GM18511 (cell line): ENCODE measurements at regions not wholly inside any gene's neighbourhood (a gene's known extent, or its start where the extent isn't known, plus 50 kb on each side); places are given as distances from the start of the nearest gene placed in this dataset.
"Not testable (repeated sequence)": the region's sequence is repeated elsewhere in the genome, so short reads cannot be mapped to it uniquely, and the experiment has no call there.

Experiments
- ATAC-seq: cut with Tn5 transposase; IDR thresholded peaks from one replicate; pipeline ENCODE4 v1.9.1; 2021; ENCODE audit warnings: mild to moderate bottlenecking, moderate library complexity; ENCODE audit not compliant: unreplicated experiment

DNA sequence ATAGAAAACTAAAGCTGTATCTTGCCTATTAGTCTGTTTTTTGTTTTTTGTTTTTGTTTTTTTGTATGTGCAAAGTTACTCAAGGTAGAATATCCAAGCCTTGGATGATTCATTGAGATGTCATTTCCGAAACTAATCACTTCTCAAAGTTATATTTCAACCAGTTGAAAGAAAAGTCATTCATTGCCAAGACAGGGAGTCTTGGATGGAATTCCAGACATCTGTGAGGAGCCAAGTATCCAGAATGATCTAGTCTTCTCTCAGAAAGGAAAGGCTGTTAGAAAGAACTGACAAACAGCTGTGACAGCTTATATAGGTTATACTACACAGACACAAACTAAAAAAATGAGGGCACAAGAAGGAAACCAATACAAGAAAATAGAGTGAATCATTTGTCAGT, 141.1 kb upstream of the NDST3 start:
- ATAC-seq, result no peak

DNA sequence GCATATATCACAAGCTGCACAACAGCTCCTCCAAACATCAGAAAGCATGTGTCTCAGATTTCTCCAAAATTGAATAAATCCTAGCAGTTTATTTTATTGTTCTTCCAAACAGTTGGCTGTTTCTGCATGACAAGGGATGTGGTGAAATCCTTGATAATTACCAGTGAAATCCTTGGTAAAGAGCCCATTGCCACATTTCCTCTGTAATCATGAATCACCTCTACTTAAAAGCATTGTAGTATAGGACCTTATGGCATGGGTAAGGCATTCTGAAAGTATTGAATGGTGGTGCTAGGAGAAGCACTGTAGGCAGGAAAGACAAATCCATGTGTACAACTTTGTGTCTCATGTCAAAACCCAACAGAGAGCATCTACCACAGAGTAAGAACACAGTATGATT, 135.8 kb upstream of the NDST3 start:
- no peak for ATAC-seq

DNA sequence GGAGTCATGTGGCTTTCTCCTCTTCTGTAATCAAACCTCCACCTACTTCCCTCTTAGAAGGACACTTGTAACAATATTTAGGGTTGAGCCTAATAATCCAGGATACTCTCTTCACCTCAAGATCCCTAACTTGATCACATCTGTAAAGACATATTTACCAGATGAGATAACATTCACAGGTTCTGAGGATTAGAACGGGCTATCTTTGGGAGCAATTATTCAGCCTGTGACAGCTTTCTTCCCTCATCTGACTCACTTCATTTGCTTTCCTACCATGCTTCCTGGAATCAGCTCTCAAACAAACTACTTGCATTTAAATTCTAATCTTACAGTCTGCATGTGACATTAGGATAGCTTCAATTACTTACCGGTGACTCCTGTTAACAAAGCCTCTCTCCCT, 133.5 kb upstream of the NDST3 start:
- no peak for ATAC-seq

DNA sequence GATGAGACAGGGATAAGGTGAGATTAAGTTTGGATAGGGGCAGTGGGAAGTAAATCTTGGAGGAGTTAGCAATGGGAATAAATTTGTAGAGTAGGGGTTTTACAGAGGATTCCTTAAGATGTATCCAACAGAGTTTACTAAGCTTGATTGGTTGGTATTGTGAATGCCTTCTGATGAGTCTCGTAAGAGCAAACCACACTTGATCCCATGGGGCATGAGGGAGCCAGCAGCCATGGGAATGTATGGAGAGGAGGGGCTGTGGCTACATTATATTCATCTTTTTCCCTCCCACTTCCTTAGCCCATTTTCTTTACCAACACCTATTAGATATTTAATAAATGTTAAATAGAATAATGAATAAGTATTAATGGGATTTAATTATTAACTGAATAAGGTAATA, 126.6 kb upstream of the NDST3 start:
- no peak for ATAC-seq

DNA sequence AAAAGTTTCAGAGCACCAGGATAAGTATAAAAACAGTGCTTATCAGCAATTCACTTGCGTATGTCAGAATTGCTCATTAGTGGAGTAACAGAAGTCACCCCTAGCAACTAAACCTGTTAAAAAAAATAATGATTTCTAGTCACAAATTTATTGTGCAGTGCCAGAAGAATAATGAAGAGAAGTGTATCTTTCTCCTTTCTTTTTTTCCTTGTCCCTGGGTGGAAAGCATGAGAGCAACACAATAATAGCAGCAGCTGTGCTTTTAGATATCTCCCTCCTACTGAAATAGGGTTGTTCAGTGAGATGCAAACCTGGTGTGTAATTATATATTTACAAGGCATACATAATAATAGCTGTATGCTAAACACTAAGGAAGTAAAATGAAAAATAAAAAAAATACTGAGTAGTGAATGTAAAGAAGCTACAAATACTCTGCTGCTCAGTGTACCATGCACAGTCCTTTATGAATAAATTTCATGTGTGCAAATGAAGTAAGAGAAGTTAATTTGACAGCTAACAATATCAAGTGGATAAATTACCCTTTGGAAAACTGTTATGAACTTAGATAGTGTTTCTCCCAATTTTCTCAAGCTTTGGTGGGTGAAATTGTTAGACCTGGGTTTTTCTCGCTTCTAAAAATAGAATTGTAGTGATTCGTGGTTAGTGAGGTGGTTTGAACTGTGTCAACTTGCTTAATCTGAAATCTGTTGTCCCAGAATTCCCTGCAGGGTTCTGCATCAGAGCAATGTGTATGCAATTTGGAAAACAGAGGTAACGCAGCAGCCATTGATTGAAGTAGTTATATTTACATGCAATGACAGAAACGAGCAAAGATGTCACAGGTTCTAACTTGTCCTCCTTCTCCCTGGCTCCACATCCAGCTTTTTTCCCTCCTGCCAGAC, 125.7 kb upstream of the NDST3 start:
- no peak for ATAC-seq

DNA sequence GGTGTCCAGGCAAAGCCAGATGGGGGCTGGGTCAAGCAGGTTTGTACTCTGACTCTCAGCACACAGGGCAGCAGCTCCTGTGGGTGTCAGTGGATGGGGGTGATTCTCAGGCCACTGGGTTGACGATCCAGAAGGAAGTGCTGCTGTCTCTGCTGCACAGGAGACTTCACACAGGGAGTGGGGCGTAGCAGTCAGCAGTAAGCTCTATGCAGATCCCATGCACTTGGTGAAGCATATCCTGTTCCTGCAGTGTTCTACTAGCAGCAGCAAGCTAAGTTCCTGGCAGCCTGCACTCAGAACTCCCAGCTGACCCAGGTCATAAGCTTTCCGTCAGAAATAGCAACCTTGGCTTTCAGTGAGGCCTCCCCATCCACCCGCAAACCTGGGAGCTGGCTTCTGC, 117.6 kb upstream of the NDST3 start:
- no peak for ATAC-seq

DNA sequence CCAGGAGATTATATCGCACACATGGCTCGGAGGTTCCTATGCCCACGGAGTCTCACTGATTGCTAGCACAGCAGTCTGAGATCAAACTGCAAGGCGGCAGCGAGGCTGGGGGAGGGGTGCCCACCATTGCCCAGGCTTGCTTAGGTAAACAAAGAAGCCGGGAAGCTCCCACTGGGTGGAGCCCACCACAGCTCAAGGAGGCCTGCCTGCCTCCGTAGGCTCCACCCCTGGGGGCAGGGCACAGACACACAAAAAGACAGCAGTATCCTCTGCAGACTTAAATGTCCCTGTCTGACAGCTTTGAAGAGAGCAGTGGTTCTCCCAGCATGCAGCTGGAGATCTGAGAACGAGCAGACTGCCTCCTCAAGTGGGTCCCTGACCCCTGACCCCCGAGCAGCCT, 112.0 kb upstream of the NDST3 start:
- ATAC-seq, result not testable (repeated sequence)

DNA sequence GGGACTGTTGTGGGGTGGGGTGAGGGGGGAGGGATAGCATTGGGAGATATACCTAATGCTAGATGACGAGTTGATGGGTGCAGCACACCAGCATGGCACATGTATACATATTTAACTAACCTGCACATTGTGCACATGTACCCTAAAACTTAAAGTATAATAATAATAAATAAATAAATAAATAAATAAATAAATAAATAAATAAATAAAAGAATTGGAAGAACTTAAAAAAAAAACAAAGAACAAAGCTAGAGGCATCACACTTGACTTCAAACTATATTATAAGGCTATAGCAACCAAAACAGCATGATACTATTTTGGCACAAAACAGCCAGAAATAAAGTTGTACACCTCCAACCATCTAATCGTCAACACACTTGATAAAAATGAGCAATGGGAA, 106.5 kb upstream of the NDST3 start:
- ATAC-seq, result not testable (repeated sequence)

DNA sequence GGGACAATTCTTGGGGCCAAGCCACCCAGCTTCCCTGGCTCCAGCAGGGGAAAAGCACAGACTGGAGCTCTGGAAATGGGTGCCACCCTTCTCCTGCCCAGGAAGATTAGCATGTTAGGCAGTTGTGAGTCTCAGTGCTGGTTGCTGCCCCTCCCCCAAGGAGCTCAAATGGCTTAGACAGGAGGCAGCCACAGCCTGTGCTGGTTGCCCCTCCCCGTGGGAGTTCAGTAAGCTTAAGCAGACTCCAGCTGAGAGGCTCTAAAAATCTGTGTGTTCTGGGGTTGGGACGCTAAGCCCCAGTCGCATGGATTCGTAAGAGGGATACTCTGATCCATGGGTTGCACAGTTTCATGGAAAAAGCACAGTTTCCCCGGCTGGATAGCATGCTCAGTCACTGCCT, 92.7 kb upstream of the NDST3 start:
- ATAC-seq, result no peak

DNA sequence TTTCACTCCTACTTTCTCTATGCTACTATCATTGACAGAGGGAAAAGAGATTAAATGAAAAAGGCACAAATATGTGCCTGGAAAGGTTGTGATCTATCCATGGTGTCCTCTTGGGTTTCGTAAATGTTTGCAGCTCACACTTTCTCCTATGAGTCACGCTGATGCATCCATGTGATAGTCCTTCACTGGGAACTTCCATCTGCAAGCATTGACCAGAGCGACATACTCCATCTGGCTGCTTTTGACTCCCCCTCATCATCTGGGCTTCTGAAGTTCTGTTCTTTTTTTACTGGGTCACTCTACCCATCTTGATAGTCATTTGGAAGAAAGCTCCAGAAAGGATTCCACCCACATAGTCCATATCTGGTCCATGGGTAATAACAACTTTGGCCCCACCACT, 84.7 kb upstream of the NDST3 start:
- no peak for ATAC-seq

DNA sequence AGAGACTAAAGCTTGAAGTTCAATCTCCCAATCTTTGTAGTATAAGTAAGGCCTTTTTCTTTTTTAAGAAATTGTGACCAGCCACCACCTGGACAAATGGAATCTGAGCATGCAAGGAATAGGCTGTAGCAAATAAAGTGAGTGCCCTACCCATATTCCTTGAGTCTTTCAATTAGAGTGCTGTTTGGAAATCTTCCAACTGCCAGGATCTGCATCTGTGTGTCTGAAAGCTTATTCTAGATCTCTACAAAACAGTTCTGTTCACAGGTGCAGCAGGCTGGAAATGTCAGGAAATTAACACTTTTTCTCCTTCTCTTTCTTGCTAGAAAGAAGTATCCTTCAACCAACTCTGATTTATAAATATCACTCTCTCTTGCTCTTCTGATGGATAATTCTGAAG, 76.7 kb upstream of the NDST3 start:
- ATAC-seq, result no peak

DNA sequence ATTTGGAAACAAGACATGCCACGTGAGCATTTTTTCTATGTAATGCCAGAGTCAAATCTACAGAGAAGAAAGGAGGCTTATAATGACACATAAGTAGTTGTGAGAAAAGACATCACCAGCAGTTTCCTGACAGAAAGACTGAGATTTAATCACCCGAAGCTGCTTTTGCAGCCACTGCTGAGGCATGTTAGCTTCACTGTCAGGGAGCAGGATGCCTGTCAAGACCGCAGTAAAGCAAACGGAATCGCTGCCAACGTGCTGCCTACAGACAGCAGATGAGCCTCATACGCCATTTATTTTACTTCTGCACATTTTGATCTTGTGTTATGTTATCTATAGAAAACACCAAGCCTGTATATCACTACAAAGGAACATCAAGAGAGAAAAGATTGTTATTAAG, 68.7 kb upstream of the NDST3 start:
- no peak for ATAC-seq

DNA sequence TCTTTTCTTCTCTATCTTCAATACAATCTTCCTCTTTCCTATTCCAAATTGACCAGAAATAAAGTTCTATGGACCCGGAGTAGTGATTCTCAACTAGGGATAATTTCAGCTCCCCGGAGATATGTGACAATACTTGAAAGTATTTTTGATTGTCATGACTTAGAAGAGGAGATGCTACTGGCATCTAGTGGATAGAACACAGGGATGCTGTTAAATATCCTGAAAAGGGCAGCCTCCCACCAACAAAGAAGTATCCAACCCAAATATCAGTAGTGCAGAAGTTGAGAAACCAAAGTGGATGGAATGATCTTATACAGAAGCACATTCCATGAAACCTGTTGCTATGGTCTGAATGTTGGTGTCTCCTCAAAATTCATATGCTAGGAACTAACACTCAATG, 65.7 kb upstream of the NDST3 start:
- no peak for ATAC-seq

DNA sequence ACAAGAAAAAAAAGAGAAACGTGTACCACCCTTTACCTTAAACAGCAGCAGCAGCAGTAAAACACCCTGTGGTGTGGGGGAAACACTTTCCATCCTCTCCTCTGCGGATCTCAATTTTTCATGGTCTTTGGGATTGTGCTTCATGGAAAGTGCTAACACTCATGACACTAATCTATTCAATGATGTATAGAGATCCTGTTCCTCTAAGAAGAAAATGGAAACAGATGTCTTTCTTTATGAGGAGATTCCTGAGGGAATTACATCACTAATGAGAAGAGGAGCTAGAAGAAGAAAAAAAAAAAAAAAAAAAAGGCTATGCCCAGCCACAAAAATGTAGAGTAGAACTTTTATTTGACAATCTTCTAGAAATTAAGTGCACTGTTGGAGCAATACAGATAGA, 62.9 kb upstream of the NDST3 start:
- ATAC-seq, result no peak

DNA sequence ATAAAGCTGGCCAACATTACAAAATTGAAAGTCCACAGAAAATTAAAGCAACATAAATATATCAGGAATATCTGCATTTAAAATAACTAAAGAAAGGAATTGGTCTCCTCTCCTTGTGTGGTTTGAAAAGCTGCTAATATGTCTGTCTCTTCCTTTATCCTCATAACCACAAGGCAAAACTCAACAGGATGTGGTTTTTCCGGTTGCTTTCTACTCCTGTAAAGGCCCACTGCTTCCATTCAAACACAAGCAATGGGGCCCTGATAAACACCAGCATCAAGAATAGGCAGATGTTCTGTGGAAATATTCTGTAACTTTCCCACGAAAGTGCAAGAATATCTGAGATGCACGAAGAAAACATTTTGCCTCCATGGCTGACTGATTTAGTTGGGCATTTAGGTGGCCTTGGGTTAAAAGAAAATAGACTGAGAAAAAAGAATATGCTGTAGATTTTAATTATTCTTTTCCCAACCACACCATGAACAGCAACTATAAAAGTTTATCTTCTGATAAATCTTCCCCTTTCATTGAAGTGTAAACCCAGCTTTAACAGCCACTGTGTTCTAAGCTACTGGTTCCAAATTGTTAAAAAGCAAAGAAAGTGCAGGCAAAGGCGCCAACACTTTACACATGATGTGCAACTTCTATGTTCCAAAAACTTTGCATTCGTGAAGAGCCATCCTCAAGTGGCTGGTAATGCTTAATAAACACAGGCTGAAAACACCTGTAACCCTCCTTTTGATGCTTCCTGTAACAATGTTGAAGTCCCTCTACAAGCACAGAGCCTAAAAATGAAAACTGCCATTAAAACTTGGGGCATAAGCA, 50.5 kb upstream of the NDST3 start:
- ATAC-seq, result no peak

DNA sequence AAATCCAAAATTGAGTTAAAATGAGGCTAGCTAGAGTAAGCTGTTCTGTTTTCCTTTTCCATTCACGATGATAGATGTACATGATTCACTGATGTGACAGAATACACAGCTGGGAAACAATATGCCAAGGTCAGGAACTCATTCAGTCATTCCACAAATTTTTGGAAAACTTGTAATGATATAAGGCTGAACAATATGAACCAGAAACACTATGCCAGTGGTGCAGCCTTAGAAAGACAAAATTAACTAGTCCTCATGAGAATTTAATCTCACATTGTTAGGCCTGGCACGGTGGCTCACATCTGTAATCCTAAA, 50.0 kb upstream of the NDST3 start:
- ATAC-seq, result no peak
